Superior temporal gyrus (tissue), 1 donor: ENCODE measurements at regions not wholly inside any gene's neighbourhood (a gene's known extent, or its start where the extent isn't known, plus 50 kb on each side); places are given as distances from the start of the nearest gene placed in this dataset.
A peak's percentile ranks its signal among the peaks of the same experiment; 100 is the strongest.
"Not testable (repeated sequence)": the region's sequence is repeated elsewhere in the genome, so short reads cannot be mapped to it uniquely, and the experiment has no call there.

Experiments
- DNase-seq: peaks from one replicate; pipeline ENCODE4 v3.0.0-alpha.2; 2016; ENCODE audit errors: extremely low spot score

- not testable (repeated sequence) for DNase-seq
These were observed 210.4 kb upstream of the TGIF2LY start for GRCh38 chrY:3368459-3368858.

GRCh38 chrY:3391508-3391907 lies 187.4 kb upstream of the TGIF2LY start:
- not testable (repeated sequence) for DNase-seq

GRCh38 chrY:3404241-3404640 lies 174.6 kb upstream of the TGIF2LY start:
- not testable (repeated sequence) for DNase-seq

- DNase-seq: peak; percentile 53
These were observed 173.3 kb upstream of the TGIF2LY start for GRCh38 chrY:3405585-3405984.

- DNase-seq: not testable (repeated sequence)
These were observed 171.9 kb upstream of the TGIF2LY start for GRCh38 chrY:3406896-3407452.

GRCh38 chrY:3410322-3410892 lies 168.5 kb upstream of the TGIF2LY start:
- DNase-seq: not testable (repeated sequence)
